AG04450 (cell line): ENCODE measurements at regions not wholly inside any gene's neighbourhood (a gene's known extent, or its start where the extent isn't known, plus 50 kb on each side); places are given as distances from the start of the nearest gene placed in this dataset.

ENCODE experiments used
- CTCF ChIA-PET: fragments of 300-600, 350-600 bp; formaldehyde crosslinking; extraction: SDS; loops from one replicate; lab custom pipeline; 2022; ENCODE audit warnings: antibody characterized with exemption, inconsistent platforms; lab: Charles Lee
- POLR2A ChIA-PET: fragments of 350-600 bp; formaldehyde crosslinking; extraction: SDS; loops from one replicate; lab custom pipeline; 2021; ENCODE audit warnings: antibody characterized with exemption, inconsistent platforms; lab: Yijun Ruan, JAX
- DNase-seq: peaks from one replicate; pipeline ENCODE4 v3.0.0-alpha.2; 2011; ENCODE audit warnings: low read depth, low spot score
- H3K27ac ChIP-seq: one replicate; pipeline ENCODE4 v1.5.1; 2012; ENCODE audit warnings: low read depth, low read length, control low read depth
- H3K27me3 ChIP-seq: one replicate; pipeline ENCODE4 v1.6.0; 2012; ENCODE audit warnings: low read length; ENCODE audit not compliant: control insufficient read depth, insufficient read depth
- H3K4me3 ChIP-seq: 2 replicates; pipeline ENCODE4 v1.5.1; 2011; ENCODE audit warnings: mild to moderate bottlenecking, low read depth, low read length, control low read depth
- H3K9me3 ChIP-seq: 2 replicates; pipeline ENCODE4 v1.5.1; 2012; ENCODE audit warnings: low read length; ENCODE audit not compliant: control insufficient read depth, insufficient read depth
- CTCF ChIP-seq: IDR thresholded peaks from 2 replicates; pipeline ENCODE4 v1.5.1; 2011; ENCODE audit warnings: low read depth, low read length, control low read depth, inconsistent platforms

GRCh38 chr5:60257596-60258271 lies 364.2 kb upstream of the PDE4D start:
- ChIA-PET POLR2A (no interaction called here), CTCF (no interaction called here)
- TF ChIP-seq CTCF, result no peak
- DNase-seq, result no peak
- H3K27me3 ChIP-seq, result no peaks in the 10 kb centered on the region
- H3K27ac ChIP-seq, result no peak overlapping the region
- H3K9me3 ChIP-seq, result no peaks in the 10 kb centered on the region
- H3K4me3 ChIP-seq, result no peak overlapping the region

- no peak for TF ChIP-seq CTCF
- Histone ChIP-seq H3K9me3 (no peaks in the 10 kb centered on the region), H3K27me3 (no peaks in the 10 kb centered on the region), H3K27ac (no peak overlapping the region), H3K4me3 (no peak overlapping the region)
- no peak for DNase-seq
- CTCF ChIA-PET, result no interaction called here
- POLR2A ChIA-PET, result no interaction called here
Measured at GRCh38 chr5:60256546-60256945, 363.0 kb upstream of the PDE4D start.

GRCh38 chr5:60248901-60249300 lies 355.4 kb upstream of the PDE4D start:
- TF ChIP-seq CTCF, result no peak
- ChIA-PET POLR2A (no interaction called here), CTCF (no interaction called here)
- no peaks in the 10 kb centered on the region for H3K9me3 ChIP-seq
- no peak overlapping the region for H3K27ac ChIP-seq
- no peak overlapping the region for H3K4me3 ChIP-seq
- DNase-seq, result no peak
- H3K27me3 ChIP-seq, result no peaks in the 10 kb centered on the region

- no peak for TF ChIP-seq CTCF
- Histone ChIP-seq H3K9me3 (no peaks in the 10 kb centered on the region), H3K27me3 (no peaks in the 10 kb centered on the region), H3K4me3 (no peak overlapping the region), H3K27ac (no peak overlapping the region)
- ChIA-PET POLR2A (no interaction called here), CTCF (no interaction called here)
- no peak for DNase-seq
Measured at GRCh38 chr5:60243713-60244112, 350.2 kb upstream of the PDE4D start.

GRCh38 chr5:60232036-60232795 lies 338.7 kb upstream of the PDE4D start:
- CTCF ChIA-PET, result no interaction called here

More at GRCh38 chr5:60232036-60232795, 338.7 kb upstream of the PDE4D start:
- H3K9me3 ChIP-seq, result no peaks in the 10 kb centered on the region
- POLR2A ChIA-PET, result no interaction called here
- DNase-seq, result no peak
- H3K27me3 ChIP-seq, result no peaks in the 10 kb centered on the region
- no peak for TF ChIP-seq CTCF
- no peak overlapping the region for H3K4me3 ChIP-seq
- H3K27ac ChIP-seq, result no peak overlapping the region
